C4-2B (cell line): ENCODE measurements at regions not wholly inside any gene's neighbourhood (a gene's known extent, or its start where the extent isn't known, plus 50 kb on each side); places are given as distances from the start of the nearest gene placed in this dataset.

Experiments used
- H3K27ac ChIP-seq: fragments of 450-650 bp; 2 replicates; pipeline ENCODE4 v1.5.1; 2017
- CTCF ChIP-seq: fragments of 450-650 bp; conservative IDR thresholded peaks from 2 replicates; pipeline ENCODE4 v1.5.1; 2017; ENCODE audit warnings: mild to moderate bottlenecking
- ZFX ChIP-seq: fragments of 450-650 bp; IDR thresholded peaks from 2 replicates; pipeline ENCODE4 v1.6.1; 2017

GRCh38 chr12:75933101-75933500 is 98.5 kb downstream of the PHLDA1 start:
- no peak for TF ChIP-seq ZFX
- no peak for TF ChIP-seq CTCF

GRCh38 chr12:75932241-75932640 is 99.3 kb downstream of the PHLDA1 start:
- TF ChIP-seq CTCF, result no peak
- no peak for TF ChIP-seq ZFX
- H3K27ac ChIP-seq, result no peak overlapping the region

More at GRCh38 chr12:75933101-75933500, 98.5 kb downstream of the PHLDA1 start:
- no peak overlapping the region for H3K27ac ChIP-seq

GRCh38 chr12:75923964-75924666 is 107.5 kb downstream of the PHLDA1 start:
- H3K27ac ChIP-seq, result no peak overlapping the region
- TF ChIP-seq CTCF (no peak), ZFX (no peak)

GRCh38 chr12:75922944-75923642 is 108.5 kb downstream of the PHLDA1 start:
- TF ChIP-seq ZFX, result no peak
- TF ChIP-seq CTCF, result no peak
- H3K27ac ChIP-seq, result no peak overlapping the region

- TF ChIP-seq CTCF (no peak), ZFX (no peak)
- H3K27ac ChIP-seq, result peak overlapping the region; percentile 69
These were observed 109.8 kb downstream of the PHLDA1 start for GRCh38 chr12:75921622-75922289.

- TF ChIP-seq CTCF (no peak), ZFX (no peak)
- no peak overlapping the region for H3K27ac ChIP-seq
These were observed 113.9 kb downstream of the PHLDA1 start for GRCh38 chr12:75917715-75918114.

GRCh38 chr12:75917083-75917482 is 114.5 kb downstream of the PHLDA1 start:
- TF ChIP-seq CTCF (no peak), ZFX (no peak)
- no peak overlapping the region for H3K27ac ChIP-seq
